Kidney (tissue), 13 donors: ENCODE measurements at regions not wholly inside any gene's neighbourhood (a gene's known extent, or its start where the extent isn't known, plus 50 kb on each side); places are given as distances from the start of the nearest gene placed in this dataset.

ENCODE experiments used
- DNase-seq, 5 donors: peaks; one replicate each; pipeline ENCODE4 v3.0.0-alpha.2; 2013 to 2020
- FAIRE-seq: peaks from 2 replicates; lab custom pipeline; 2012; peaks lifted over from hg19 to GRCh38; lab: Jason Lieb, UNC
- H3K27ac ChIP-seq, 2 donors: one replicate each; pipeline ENCODE4 v1.7.0; 2013; ENCODE audit warnings: low read depth in 2 of 2, low read length in 2 of 2, inconsistent platforms in 1 of 2
- H3K27me3 ChIP-seq: one replicate; pipeline ENCODE4 v1.7.1; 2013; ENCODE audit warnings: low read length, inconsistent platforms; ENCODE audit not compliant: control insufficient read depth, insufficient read depth
- H3K36me3 ChIP-seq, 3 donors: one replicate each; pipeline versions ENCODE4 v1.7.0 to v1.7.1; 2013; ENCODE audit warnings: low read length in 3 of 3, control low read depth in 1 of 3, inconsistent platforms in 1 of 3; ENCODE audit not compliant: insufficient read depth in 3 of 3, control insufficient read depth in 2 of 3
- H3K4me1 ChIP-seq, 3 donors: one replicate each; pipeline versions ENCODE4 v1.7.0 to v1.7.1; 2013; ENCODE audit warnings: low read length in 3 of 3, inconsistent platforms in 1 of 3, low read depth in 1 of 3; ENCODE audit not compliant: control insufficient read depth in 2 of 3, insufficient read depth in 2 of 3
- H3K4me3 ChIP-seq, 3 donors: one replicate each; pipeline versions ENCODE4 v1.7.0 to v1.8.1; 2013; ENCODE audit warnings: low read length in 3 of 3, control low read depth in 1 of 3, inconsistent platforms in 1 of 3
- H3K9ac ChIP-seq, 3 donors: one replicate each; pipeline versions ENCODE4 v1.7.0 to v1.7.1; 2013; ENCODE audit warnings: low read length in 3 of 3, control low read depth in 1 of 3, inconsistent platforms in 1 of 3
- H3K9me3 ChIP-seq, 3 donors: one replicate each; pipeline versions ENCODE4 v1.7.0 to v1.7.1; 2013; ENCODE audit warnings: low read length in 3 of 3, control low read depth in 1 of 3, inconsistent platforms in 1 of 3; ENCODE audit not compliant: control insufficient read depth in 2 of 3, insufficient read depth in 1 of 3
- intact Hi-C: fragments of 100-400 bp; cut with DNase I; formaldehyde crosslinking; loops from one replicate; pipeline ENCODE4 v1.11.1; 2022
- TF ChIP-seq, protein P1 (sequence below): IDR thresholded peaks from 3 replicates; pipeline ENCODE4 v1.5.1; 2012; ENCODE audit warnings: mild to moderate bottlenecking, moderate library complexity, borderline replicate concordance; ENCODE audit not compliant: insufficient read depth; ENCODE audit errors: extremely low read depth
- donor health status: control.
- donor health status: control.
- donor health status: control.
- donor health status: control.
- donor health status: control.
- donor health status: DM: yes; HTN: yes; CAD: no.
- donor health status: Normal renal cell carcinoma (clear cell type).

GRCh38 chr1:17949511-17949910, 158.1 kb upstream of the IGSF21 start:
- no peak overlapping the region for H3K27ac ChIP-seq
- no peaks in the 10 kb centered on the region for H3K4me1 ChIP-seq
- TF ChIP-seq, protein P1, sequence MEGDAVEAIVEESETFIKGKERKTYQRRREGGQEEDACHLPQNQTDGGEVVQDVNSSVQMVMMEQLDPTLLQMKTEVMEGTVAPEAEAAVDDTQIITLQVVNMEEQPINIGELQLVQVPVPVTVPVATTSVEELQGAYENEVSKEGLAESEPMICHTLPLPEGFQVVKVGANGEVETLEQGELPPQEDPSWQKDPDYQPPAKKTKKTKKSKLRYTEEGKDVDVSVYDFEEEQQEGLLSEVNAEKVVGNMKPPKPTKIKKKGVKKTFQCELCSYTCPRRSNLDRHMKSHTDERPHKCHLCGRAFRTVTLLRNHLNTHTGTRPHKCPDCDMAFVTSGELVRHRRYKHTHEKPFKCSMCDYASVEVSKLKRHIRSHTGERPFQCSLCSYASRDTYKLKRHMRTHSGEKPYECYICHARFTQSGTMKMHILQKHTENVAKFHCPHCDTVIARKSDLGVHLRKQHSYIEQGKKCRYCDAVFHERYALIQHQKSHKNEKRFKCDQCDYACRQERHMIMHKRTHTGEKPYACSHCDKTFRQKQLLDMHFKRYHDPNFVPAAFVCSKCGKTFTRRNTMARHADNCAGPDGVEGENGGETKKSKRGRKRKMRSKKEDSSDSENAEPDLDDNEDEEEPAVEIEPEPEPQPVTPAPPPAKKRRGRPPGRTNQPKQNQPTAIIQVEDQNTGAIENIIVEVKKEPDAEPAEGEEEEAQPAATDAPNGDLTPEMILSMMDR = no peak
- no peaks in the 10 kb centered on the region for H3K9me3 ChIP-seq
- DNase-seq (no peak), FAIRE-seq (no peak)
- intact Hi-C loops = no loop called here
- no peaks in the 10 kb centered on the region for H3K27me3 ChIP-seq
- no peak overlapping the region for H3K4me3 ChIP-seq
- H3K36me3 ChIP-seq = no peaks in the 10 kb centered on the region
- no peak overlapping the region for H3K9ac ChIP-seq

GRCh38 chr1:17950728-17951127, 156.9 kb upstream of the IGSF21 start:
- H3K4me3 ChIP-seq = no peak overlapping the region
- H3K9ac ChIP-seq = no peak overlapping the region
- H3K27me3 ChIP-seq = no peaks in the 10 kb centered on the region
- H3K36me3 ChIP-seq = no peaks in the 10 kb centered on the region
- TF ChIP-seq, protein P1 = no peak
- DNase-seq = peak in 2 of 5 donors; percentile 8 to 13
- H3K9me3 ChIP-seq = no peaks in the 10 kb centered on the region
- intact Hi-C loops = no loop called here
- no peak for FAIRE-seq
- H3K27ac ChIP-seq = no peak overlapping the region
- H3K4me1 ChIP-seq = no peaks in the 10 kb centered on the region

GRCh38 chr1:17952506-17952905, 155.1 kb upstream of the IGSF21 start:
- no peak for FAIRE-seq
- intact Hi-C loops = no loop called here
- Histone ChIP-seq H3K4me1 (no peaks in the 10 kb centered on the region), H3K27ac (no peak overlapping the region), H3K9ac (no peak overlapping the region), H3K9me3 (no peaks in the 10 kb centered on the region), H3K36me3 (no peaks in the 10 kb centered on the region), H3K27me3 (no peaks in the 10 kb centered on the region), H3K4me3 (no peak overlapping the region)
- no peak for DNase-seq
- TF ChIP-seq, protein P1 = no peak

DNA sequence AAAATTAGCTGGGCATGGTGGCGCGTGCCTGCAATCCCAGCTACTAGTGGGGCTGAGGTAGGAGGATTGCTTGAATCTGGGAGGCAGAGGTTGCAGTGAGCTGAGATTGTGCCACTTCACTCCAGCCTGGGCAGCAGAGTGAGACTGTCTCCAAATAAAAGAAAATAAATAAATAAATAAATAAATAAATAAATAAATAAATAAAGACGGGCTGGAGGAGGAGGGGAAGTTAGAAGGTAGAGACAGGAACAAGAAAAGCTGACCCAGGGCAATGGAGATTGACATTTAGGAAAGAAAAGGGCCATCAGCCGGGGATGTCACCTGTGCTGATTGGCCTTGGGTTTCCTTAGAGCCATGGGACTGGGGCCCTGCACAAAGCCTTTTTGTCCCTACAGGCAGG, 153.7 kb upstream of the IGSF21 start:
- intact Hi-C loops = no loop called here
- Histone ChIP-seq H3K4me3 (no peak overlapping the region), H3K36me3 (no peaks in the 10 kb centered on the region), H3K4me1 (no peaks in the 10 kb centered on the region), H3K9ac (no peak overlapping the region), H3K9me3 (no peaks in the 10 kb centered on the region), H3K27me3 (no peaks in the 10 kb centered on the region), H3K27ac (no peak overlapping the region)
- TF ChIP-seq, protein P1 = no peak
- DNase-seq (no peak), FAIRE-seq (no peak)
